ENCODE measurements at regions not wholly inside any gene's neighbourhood (a gene's known extent, or its start where the extent isn't known, plus 50 kb on each side); places are given as distances from the start of the nearest gene placed in this dataset.

GRCh38 chr4:136526517-136526916, 1005.8 kb downstream of the PCDH18 start:
- ATAC-seq: no peak

DNA sequence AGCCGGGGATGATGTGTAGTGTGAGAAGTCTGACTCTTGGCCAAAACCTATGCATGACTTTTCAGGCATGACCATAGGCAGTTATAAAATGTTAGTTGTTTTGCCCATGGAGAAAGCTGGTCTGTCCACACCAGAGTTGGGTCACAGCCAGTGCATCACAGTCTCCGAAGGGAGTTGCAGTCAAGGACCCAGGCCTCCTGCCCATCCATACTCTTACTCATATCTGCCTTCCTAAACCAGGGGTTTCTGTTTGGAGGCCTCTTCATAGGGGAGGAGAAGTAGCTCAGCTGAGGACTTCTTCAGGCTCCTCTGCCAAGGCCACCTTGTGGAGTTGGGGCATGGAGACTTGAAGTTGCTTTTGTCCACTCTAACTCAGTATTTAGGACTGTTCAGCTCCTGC, 1008.3 kb downstream of the PCDH18 start:
- no peak for ATAC-seq
- TF ChIP-seq, protein P1, sequence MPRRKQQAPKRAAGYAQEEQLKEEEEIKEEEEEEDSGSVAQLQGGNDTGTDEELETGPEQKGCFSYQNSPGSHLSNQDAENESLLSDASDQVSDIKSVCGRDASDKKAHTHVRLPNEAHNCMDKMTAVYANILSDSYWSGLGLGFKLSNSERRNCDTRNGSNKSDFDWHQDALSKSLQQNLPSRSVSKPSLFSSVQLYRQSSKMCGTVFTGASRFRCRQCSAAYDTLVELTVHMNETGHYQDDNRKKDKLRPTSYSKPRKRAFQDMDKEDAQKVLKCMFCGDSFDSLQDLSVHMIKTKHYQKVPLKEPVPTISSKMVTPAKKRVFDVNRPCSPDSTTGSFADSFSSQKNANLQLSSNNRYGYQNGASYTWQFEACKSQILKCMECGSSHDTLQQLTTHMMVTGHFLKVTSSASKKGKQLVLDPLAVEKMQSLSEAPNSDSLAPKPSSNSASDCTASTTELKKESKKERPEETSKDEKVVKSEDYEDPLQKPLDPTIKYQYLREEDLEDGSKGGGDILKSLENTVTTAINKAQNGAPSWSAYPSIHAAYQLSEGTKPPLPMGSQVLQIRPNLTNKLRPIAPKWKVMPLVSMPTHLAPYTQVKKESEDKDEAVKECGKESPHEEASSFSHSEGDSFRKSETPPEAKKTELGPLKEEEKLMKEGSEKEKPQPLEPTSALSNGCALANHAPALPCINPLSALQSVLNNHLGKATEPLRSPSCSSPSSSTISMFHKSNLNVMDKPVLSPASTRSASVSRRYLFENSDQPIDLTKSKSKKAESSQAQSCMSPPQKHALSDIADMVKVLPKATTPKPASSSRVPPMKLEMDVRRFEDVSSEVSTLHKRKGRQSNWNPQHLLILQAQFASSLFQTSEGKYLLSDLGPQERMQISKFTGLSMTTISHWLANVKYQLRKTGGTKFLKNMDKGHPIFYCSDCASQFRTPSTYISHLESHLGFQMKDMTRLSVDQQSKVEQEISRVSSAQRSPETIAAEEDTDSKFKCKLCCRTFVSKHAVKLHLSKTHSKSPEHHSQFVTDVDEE (CRISPR knock-in tag; IDR thresholded peaks at IDR 0.05): no peak
- TF ChIP-seq OSR1 (CRISPR knock-in tag; IDR thresholded peaks at IDR 0.05): no peak
- TF ChIP-seq, protein P2, sequence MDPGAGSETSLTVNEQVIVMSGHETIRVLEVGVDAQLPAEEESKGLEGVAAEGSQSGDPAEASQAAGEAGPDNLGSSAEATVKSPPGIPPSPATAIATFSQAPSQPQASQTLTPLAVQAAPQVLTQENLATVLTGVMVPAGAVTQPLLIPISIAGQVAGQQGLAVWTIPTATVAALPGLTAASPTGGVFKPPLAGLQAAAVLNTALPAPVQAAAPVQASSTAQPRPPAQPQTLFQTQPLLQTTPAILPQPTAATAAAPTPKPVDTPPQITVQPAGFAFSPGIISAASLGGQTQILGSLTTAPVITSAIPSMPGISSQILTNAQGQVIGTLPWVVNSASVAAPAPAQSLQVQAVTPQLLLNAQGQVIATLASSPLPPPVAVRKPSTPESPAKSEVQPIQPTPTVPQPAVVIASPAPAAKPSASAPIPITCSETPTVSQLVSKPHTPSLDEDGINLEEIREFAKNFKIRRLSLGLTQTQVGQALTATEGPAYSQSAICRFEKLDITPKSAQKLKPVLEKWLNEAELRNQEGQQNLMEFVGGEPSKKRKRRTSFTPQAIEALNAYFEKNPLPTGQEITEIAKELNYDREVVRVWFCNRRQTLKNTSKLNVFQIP (CRISPR knock-in tag; IDR thresholded peaks at IDR 0.05; ENCODE audit: borderline replicate concordance, low read depth): no peak
- TF ChIP-seq PPARA (CRISPR knock-in tag; IDR thresholded peaks at IDR 0.05; ENCODE audit: borderline replicate concordance): no peak
- TF ChIP-seq ZC3H10 (CRISPR knock-in tag; IDR thresholded peaks at IDR 0.05): no peak
- no peak for TF ChIP-seq RARB (CRISPR knock-in tag; IDR thresholded peaks at IDR 0.05)
- no peak for TF ChIP-seq ISL1 (CRISPR knock-in tag; IDR thresholded peaks at IDR 0.05)
- TF ChIP-seq ZNF70 (CRISPR knock-in tag; IDR thresholded peaks at IDR 0.05): no peak
- TF ChIP-seq ARNTL (CRISPR knock-in tag; IDR thresholded peaks at IDR 0.05; ENCODE audit: borderline replicate concordance, low read depth): no peak
- TF ChIP-seq, protein P3, sequence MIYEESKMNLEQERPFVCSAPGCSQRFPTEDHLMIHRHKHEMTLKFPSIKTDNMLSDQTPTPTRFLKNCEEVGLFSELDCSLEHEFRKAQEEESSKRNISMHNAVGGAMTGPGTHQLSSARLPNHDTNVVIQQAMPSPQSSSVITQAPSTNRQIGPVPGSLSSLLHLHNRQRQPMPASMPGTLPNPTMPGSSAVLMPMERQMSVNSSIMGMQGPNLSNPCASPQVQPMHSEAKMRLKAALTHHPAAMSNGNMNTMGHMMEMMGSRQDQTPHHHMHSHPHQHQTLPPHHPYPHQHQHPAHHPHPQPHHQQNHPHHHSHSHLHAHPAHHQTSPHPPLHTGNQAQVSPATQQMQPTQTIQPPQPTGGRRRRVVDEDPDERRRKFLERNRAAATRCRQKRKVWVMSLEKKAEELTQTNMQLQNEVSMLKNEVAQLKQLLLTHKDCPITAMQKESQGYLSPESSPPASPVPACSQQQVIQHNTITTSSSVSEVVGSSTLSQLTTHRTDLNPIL (CRISPR knock-in tag; IDR thresholded peaks at IDR 0.05; ENCODE audit: low read depth): no peak
- TF ChIP-seq GLIS3 (CRISPR knock-in tag; IDR thresholded peaks at IDR 0.05): no peak
- no peak for TF ChIP-seq CSRNP3 (CRISPR knock-in tag; IDR thresholded peaks at IDR 0.05)

More at GRCh38 chr4:136526517-136526916, 1005.8 kb downstream of the PCDH18 start:
- TF ChIP-seq CSRNP3 (CRISPR knock-in tag; IDR thresholded peaks at IDR 0.05) (no peak), PPARA (CRISPR knock-in tag; IDR thresholded peaks at IDR 0.05; ENCODE audit: borderline replicate concordance) (no peak), ZNF565 (CRISPR knock-in tag; conservative IDR thresholded peaks at IDR 0.05; ENCODE audit: low read depth) (no peak), RARB (CRISPR knock-in tag; IDR thresholded peaks at IDR 0.05) (no peak), BACH2 (CRISPR knock-in tag; IDR thresholded peaks at IDR 0.05; ENCODE audit: borderline replicate concordance) (no peak), ZFP30 (CRISPR knock-in tag; IDR thresholded peaks at IDR 0.05) (no peak), ESRRG (CRISPR knock-in tag; IDR thresholded peaks at IDR 0.05) (no peak), ARNTL (CRISPR knock-in tag; IDR thresholded peaks at IDR 0.05; ENCODE audit: borderline replicate concordance, low read depth) (no peak), ZFP3 (CRISPR knock-in tag; IDR thresholded peaks at IDR 0.05) (no peak), SNAI2 (CRISPR knock-in tag; IDR thresholded peaks at IDR 0.05) (no peak), OSR1 (CRISPR knock-in tag; IDR thresholded peaks at IDR 0.05) (no peak), ZNF8 (CRISPR knock-in tag; IDR thresholded peaks at IDR 0.05) (no peak), ZC3H10 (CRISPR knock-in tag; IDR thresholded peaks at IDR 0.05) (no peak)
- TF ChIP-seq, protein P3 (CRISPR knock-in tag; IDR thresholded peaks at IDR 0.05; ENCODE audit: low read depth): no peak
- TF ChIP-seq, protein P1 (CRISPR knock-in tag; IDR thresholded peaks at IDR 0.05): no peak

Measured in SK-N-SH treated with all-trans-retinoic acid at 6 μM for 48 hours (cell line).